HL-60 (cell line): ENCODE measurements at regions not wholly inside any gene's neighbourhood (a gene's known extent, or its start where the extent isn't known, plus 50 kb on each side); places are given as distances from the start of the nearest gene placed in this dataset.

ENCODE experiments used
- DNase-seq, 2 experiments: peaks; one replicate each; pipeline ENCODE4 v3.0.0-alpha.2; 2010 to 2020; ENCODE audit warnings: low read depth in 1 of 2, low spot score in 1 of 2
- H3K27ac ChIP-seq: fragments of 250-450 bp; sonication (Bioruptor Pico); replicated peaks from 2 replicates; pipeline ENCODE4 v1.5.1; 2020; ENCODE audit warnings: mild to moderate bottlenecking, moderate library complexity
- H3K27me3 ChIP-seq: fragments of 250-450 bp; sonication (Bioruptor Pico); 2 replicates; pipeline ENCODE4 v1.5.1; 2021; ENCODE audit warnings: mild to moderate bottlenecking, moderate library complexity; ENCODE audit not compliant: insufficient read depth, poor library complexity, severe bottlenecking
- H3K4me3 ChIP-seq: replicated peaks from 2 replicates; pipeline ENCODE4 v1.5.1; 2011; ENCODE audit warnings: mild to moderate bottlenecking, control low read depth, low read length; ENCODE audit not compliant: insufficient read depth
- GABPA ChIP-seq: IDR thresholded peaks from 2 replicates; pipeline ENCODE4 v1.6.1; 2012; ENCODE audit warnings: low read depth
- POLR2AphosphoS5 ChIP-seq: IDR thresholded peaks from 2 replicates; pipeline ENCODE4 v1.6.1; 2012; ENCODE audit warnings: low read depth
- SPI1 ChIP-seq: IDR thresholded peaks from 2 replicates; pipeline ENCODE4 v1.6.1; 2012; ENCODE audit warnings: low read depth, mild to moderate bottlenecking, borderline replicate concordance
- TF ChIP-seq, protein P1 (sequence below): IDR thresholded peaks from 2 replicates; pipeline ENCODE4 v1.6.1; 2012; ENCODE audit warnings: low read depth; ENCODE audit not compliant: insufficient replicate concordance
- TF ChIP-seq, protein P2 (sequence below): IDR thresholded peaks from one replicate; pipeline ENCODE4 v1.5.1; 2011; ENCODE audit warnings: low read length, control low read depth, inconsistent platforms; ENCODE audit not compliant: insufficient read depth

GRCh38 chr3:36124118-36124796 is 256.0 kb upstream of the STAC start:
- H3K27ac ChIP-seq = no peak overlapping the region
- TF ChIP-seq POLR2AphosphoS5 = no peak
- no peak for TF ChIP-seq GABPA
- H3K27me3 ChIP-seq = no peaks in the 10 kb centered on the region
- DNase-seq = no peak
- H3K4me3 ChIP-seq = no peak overlapping the region

DNA sequence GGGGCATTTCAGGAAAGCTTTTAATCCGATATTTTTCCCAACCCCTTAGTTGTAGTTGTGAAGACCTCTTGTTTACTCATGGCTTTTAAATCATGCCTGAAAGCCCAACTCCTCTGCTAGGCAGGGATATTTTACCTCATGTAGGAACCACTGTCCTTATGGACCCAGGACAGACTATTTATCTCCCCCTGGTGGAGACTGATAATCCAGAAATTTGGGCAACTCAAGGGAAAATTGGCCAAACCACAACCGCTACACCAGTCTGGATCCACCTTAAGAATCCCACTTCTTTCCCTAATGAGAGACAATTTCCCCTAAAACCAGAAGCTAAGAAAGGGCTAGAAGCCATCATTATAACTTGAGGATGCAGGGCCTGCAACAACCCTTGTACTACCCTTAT is 248.1 kb upstream of the STAC start:
- Histone ChIP-seq H3K27ac (no peak overlapping the region), H3K27me3 (no peaks in the 10 kb centered on the region), H3K4me3 (no peak overlapping the region)
- TF ChIP-seq, protein P1, sequence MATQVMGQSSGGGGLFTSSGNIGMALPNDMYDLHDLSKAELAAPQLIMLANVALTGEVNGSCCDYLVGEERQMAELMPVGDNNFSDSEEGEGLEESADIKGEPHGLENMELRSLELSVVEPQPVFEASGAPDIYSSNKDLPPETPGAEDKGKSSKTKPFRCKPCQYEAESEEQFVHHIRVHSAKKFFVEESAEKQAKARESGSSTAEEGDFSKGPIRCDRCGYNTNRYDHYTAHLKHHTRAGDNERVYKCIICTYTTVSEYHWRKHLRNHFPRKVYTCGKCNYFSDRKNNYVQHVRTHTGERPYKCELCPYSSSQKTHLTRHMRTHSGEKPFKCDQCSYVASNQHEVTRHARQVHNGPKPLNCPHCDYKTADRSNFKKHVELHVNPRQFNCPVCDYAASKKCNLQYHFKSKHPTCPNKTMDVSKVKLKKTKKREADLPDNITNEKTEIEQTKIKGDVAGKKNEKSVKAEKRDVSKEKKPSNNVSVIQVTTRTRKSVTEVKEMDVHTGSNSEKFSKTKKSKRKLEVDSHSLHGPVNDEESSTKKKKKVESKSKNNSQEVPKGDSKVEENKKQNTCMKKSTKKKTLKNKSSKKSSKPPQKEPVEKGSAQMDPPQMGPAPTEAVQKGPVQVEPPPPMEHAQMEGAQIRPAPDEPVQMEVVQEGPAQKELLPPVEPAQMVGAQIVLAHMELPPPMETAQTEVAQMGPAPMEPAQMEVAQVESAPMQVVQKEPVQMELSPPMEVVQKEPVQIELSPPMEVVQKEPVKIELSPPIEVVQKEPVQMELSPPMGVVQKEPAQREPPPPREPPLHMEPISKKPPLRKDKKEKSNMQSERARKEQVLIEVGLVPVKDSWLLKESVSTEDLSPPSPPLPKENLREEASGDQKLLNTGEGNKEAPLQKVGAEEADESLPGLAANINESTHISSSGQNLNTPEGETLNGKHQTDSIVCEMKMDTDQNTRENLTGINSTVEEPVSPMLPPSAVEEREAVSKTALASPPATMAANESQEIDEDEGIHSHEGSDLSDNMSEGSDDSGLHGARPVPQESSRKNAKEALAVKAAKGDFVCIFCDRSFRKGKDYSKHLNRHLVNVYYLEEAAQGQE = no peak
- TF ChIP-seq GABPA (no peak), POLR2AphosphoS5 (no peak)
- TF ChIP-seq, protein P2, sequence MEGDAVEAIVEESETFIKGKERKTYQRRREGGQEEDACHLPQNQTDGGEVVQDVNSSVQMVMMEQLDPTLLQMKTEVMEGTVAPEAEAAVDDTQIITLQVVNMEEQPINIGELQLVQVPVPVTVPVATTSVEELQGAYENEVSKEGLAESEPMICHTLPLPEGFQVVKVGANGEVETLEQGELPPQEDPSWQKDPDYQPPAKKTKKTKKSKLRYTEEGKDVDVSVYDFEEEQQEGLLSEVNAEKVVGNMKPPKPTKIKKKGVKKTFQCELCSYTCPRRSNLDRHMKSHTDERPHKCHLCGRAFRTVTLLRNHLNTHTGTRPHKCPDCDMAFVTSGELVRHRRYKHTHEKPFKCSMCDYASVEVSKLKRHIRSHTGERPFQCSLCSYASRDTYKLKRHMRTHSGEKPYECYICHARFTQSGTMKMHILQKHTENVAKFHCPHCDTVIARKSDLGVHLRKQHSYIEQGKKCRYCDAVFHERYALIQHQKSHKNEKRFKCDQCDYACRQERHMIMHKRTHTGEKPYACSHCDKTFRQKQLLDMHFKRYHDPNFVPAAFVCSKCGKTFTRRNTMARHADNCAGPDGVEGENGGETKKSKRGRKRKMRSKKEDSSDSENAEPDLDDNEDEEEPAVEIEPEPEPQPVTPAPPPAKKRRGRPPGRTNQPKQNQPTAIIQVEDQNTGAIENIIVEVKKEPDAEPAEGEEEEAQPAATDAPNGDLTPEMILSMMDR = no peak
- DNase-seq = no peak

DNA sequence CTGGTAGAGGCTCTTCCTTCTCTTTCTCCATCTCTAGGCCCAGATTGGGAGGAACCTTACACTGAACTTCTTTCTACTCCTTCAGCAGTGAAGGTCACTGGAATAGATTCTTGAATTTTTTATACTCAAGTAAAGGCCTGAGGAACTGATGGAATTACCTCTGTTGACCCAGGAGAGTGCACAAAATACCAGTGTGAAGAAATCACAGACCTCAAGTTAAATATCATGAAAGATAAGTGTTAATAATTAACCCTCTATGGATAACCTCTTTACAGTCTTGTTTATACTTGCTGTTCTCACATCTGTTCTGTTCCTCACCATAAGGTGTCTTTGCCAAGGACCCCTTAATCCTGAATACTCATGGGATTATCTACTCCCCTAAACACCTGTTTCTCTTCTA is 244.4 kb upstream of the STAC start:
- Histone ChIP-seq H3K4me3 (no peak overlapping the region), H3K27me3 (no peaks in the 10 kb centered on the region), H3K27ac (no peak overlapping the region)
- DNase-seq = no peak
- TF ChIP-seq GABPA (no peak), POLR2AphosphoS5 (no peak), SPI1 (no peak)
- TF ChIP-seq, protein P1 = no peak
- TF ChIP-seq, protein P2 = no peak

DNA sequence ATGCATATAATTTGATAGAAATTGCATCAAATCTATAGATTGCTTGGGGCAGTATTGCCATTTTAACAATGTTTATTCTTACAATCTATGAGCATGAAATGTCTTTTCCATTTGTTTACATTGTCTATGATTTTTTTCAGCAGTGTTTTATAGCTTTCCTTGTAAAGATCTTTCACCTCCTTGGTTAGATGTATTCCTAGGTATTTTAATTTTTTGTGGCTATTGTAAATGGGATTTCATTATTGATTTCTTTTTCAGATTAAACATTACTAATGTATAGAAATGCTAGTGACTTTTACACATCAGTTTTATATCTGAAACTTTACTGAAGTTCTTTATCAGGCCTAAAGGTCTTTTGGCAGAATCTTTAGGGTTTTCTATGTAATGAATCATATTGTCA is 237.6 kb upstream of the STAC start:
- TF ChIP-seq, protein P2 = no peak
- TF ChIP-seq GABPA = no peak
- TF ChIP-seq, protein P1 = no peak
- no peak for TF ChIP-seq SPI1
- TF ChIP-seq POLR2AphosphoS5 = no peak
- DNase-seq = no peak
- Histone ChIP-seq H3K27ac (no peak overlapping the region), H3K4me3 (no peak overlapping the region), H3K27me3 (no peaks in the 10 kb centered on the region)
